Mesothelial cell of epicardium (in vitro differentiated cells): ENCODE measurements at regions not wholly inside any gene's neighbourhood (a gene's known extent, or its start where the extent isn't known, plus 50 kb on each side); places are given as distances from the start of the nearest gene placed in this dataset.

Experiments
- DNase-seq, 2 experiments: peaks; one replicate each; pipeline ENCODE4 v3.0.0; 2021; ENCODE audit warnings: low spot score in 2 of 2; ENCODE audit not compliant: unreplicated experiment in 2 of 2
- H3K27ac Mint-ChIP-seq: 2 replicates; pipeline ENCODE4 v1.8.0; 2021; ENCODE audit warnings: mixed read lengths
- H3K27me3 Mint-ChIP-seq: 2 replicates; pipeline ENCODE4 v1.8.0; 2021; ENCODE audit warnings: low read depth, mixed read lengths
- H3K36me3 Mint-ChIP-seq: 2 replicates; pipeline ENCODE4 v1.8.0; 2021; ENCODE audit warnings: mixed read lengths
- H3K4me1 Mint-ChIP-seq: 2 replicates; pipeline ENCODE4 v1.8.0; 2021; ENCODE audit warnings: mixed read lengths
- H3K4me3 Mint-ChIP-seq: 2 replicates; pipeline ENCODE4 v1.8.0; 2021; ENCODE audit warnings: mild to moderate bottlenecking, moderate library complexity, mixed read lengths
- H3K9me3 Mint-ChIP-seq: 2 replicates; pipeline ENCODE4 v1.8.0; 2021; ENCODE audit warnings: mixed read lengths
- CTCF ChIP-seq: fragments of 200-600 bp; sonication (generic); IDR thresholded peaks from one replicate; pipeline ENCODE4 v1.5.0; 2021; ENCODE audit warnings: antibody characterized with exemption; ENCODE audit not compliant: unreplicated experiment

GRCh38 chr3:150255413-150255812, 152.7 kb upstream of the TSC22D2 start:
- peaks cover 1% of the 10 kb centered on the region for H3K36me3 Mint-ChIP-seq
- no peak for TF ChIP-seq CTCF
- H3K27ac Mint-ChIP-seq = peak overlapping the region; percentile 21
- H3K4me3 Mint-ChIP-seq = no peak overlapping the region
- no peak for DNase-seq
- peaks cover 3% of the 10 kb centered on the region for H3K9me3 Mint-ChIP-seq
- peaks cover 32% of the 10 kb centered on the region for H3K4me1 Mint-ChIP-seq
- no peaks in the 10 kb centered on the region for H3K27me3 Mint-ChIP-seq

- Mint-ChIP-seq H3K27me3 (no peaks in the 10 kb centered on the region), H3K27ac (peak overlapping the region; percentile 56), H3K36me3 (peaks cover 1% of the 10 kb centered on the region), H3K4me3 (no peak overlapping the region), H3K4me1 (peaks cover 43% of the 10 kb centered on the region), H3K9me3 (peaks cover 1% of the 10 kb centered on the region)
- TF ChIP-seq CTCF = no peak
- DNase-seq = no peak
Observed at GRCh38 chr3:150254309-150254708, 153.8 kb upstream of the TSC22D2 start.

GRCh38 chr3:150253622-150254021, 154.5 kb upstream of the TSC22D2 start:
- H3K27me3 Mint-ChIP-seq = no peaks in the 10 kb centered on the region
- no peak for DNase-seq
- H3K9me3 Mint-ChIP-seq = no peaks in the 10 kb centered on the region
- H3K27ac Mint-ChIP-seq = no peak overlapping the region
- H3K36me3 Mint-ChIP-seq = peaks cover 1% of the 10 kb centered on the region
- TF ChIP-seq CTCF = no peak
- H3K4me1 Mint-ChIP-seq = peaks cover 50% of the 10 kb centered on the region
- H3K4me3 Mint-ChIP-seq = no peak overlapping the region

- Mint-ChIP-seq H3K4me3 (no peak overlapping the region), H3K27ac (no peak overlapping the region), H3K4me1 (peaks cover 58% of the 10 kb centered on the region), H3K27me3 (no peaks in the 10 kb centered on the region), H3K36me3 (peaks cover 1% of the 10 kb centered on the region), H3K9me3 (no peaks in the 10 kb centered on the region)
- DNase-seq = no peak
- no peak for TF ChIP-seq CTCF
Observed at GRCh38 chr3:150252462-150252861, 155.6 kb upstream of the TSC22D2 start.

- Mint-ChIP-seq H3K4me1 (peaks cover 57% of the 10 kb centered on the region), H3K27ac (no peak overlapping the region), H3K9me3 (no peaks in the 10 kb centered on the region), H3K4me3 (no peak overlapping the region), H3K36me3 (no peaks in the 10 kb centered on the region), H3K27me3 (no peaks in the 10 kb centered on the region)
- no peak for TF ChIP-seq CTCF
- DNase-seq = no peak
Observed at GRCh38 chr3:150251187-150252062, 156.7 kb upstream of the TSC22D2 start.
